ENCODE measurements at regions not wholly inside any gene's neighbourhood (a gene's known extent, or its start where the extent isn't known, plus 50 kb on each side); places are given as distances from the start of the nearest gene placed in this dataset.

DNA sequence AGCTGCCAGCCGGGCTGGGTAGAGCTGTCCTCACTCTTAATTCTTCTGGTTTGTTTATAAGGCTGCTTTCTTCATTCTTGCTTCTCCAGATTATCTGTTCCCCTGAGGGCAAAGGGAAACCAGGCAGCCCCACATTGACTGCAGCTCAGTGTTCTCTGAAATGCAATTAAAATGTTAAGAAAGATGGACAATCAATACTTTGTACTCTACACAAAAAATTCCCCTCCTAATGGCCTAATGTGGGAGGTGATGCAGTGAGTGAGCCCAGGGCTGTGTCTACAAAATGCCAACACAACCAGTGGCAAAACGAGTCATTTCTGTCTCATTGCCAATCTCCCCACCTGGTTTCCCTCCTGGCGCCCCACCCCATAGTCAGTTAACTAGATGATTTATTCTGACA is 541.7 kb upstream of the RAB6C start:
- no peaks in the 10 kb centered on the region for H3K4me1 ChIP-seq (ENCODE audit: control insufficient read depth, extremely low read depth, insufficient read depth, low read length)
- H3K36me3 ChIP-seq (ENCODE audit: control insufficient read depth in 2 of 2, extremely low read depth in 1 of 2, insufficient read depth in 2 of 2, low read length in 2 of 2) = no peaks in the 10 kb centered on the region
- intact Hi-C loops (cut with micrococcal nuclease) = no loop called here
- BruUV-seq (replicated peaks) = no TSS peak
- no peaks in the 10 kb centered on the region for H3K79me2 ChIP-seq (ENCODE audit: control insufficient read depth, insufficient read depth, low read length)
- no peaks in the 10 kb centered on the region for H3K27me3 ChIP-seq (ENCODE audit: control insufficient read depth in 2 of 2, insufficient read depth in 2 of 2, low read length in 2 of 2)
- H3K4me3 ChIP-seq (replicated peaks in 1 of 3; ENCODE audit: insufficient read depth in 1 of 3, low read depth in 1 of 3, low read length in 3 of 3) = no peak overlapping the region
- dilution Hi-C loops (cut with MboI; ENCODE audit: extremely low pct_ligation_motif_present, low sequenced_read_pairs) = no loop called here
- H3K9me3 ChIP-seq (replicated peaks; ENCODE audit: control insufficient read depth, insufficient read depth, low read length) = peaks cover 2% of the 10 kb centered on the region
- DNase-seq (ENCODE audit: low read depth, low spot score) (no peak), FAIRE-seq (no peak)
- no peaks in the 10 kb centered on the region for H4K20me1 ChIP-seq (replicated peaks; ENCODE audit: control insufficient read depth, extremely low read depth, insufficient read depth, low read length)
- no peak for TF ChIP-seq POLR2AphosphoS5 (IDR thresholded peaks at IDR 0.05; ENCODE audit: insufficient read depth, low read depth, low read length)
- TF ChIP-seq, protein P1, sequence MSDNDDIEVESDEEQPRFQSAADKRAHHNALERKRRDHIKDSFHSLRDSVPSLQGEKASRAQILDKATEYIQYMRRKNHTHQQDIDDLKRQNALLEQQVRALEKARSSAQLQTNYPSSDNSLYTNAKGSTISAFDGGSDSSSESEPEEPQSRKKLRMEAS (IDR thresholded peaks at IDR 0.05; ENCODE audit: insufficient read depth, insufficient read length) = no peak
- no peak for TF ChIP-seq EZH2 (IDR thresholded peaks at IDR 0.05; ENCODE audit: borderline replicate concordance, low read depth, low read length, severe bottlenecking)
- no peak for TF ChIP-seq GATA2 (IDR thresholded peaks at IDR 0.05; ENCODE audit: insufficient read depth, insufficient read length, low read depth, low read length)
- TF ChIP-seq, protein P2, sequence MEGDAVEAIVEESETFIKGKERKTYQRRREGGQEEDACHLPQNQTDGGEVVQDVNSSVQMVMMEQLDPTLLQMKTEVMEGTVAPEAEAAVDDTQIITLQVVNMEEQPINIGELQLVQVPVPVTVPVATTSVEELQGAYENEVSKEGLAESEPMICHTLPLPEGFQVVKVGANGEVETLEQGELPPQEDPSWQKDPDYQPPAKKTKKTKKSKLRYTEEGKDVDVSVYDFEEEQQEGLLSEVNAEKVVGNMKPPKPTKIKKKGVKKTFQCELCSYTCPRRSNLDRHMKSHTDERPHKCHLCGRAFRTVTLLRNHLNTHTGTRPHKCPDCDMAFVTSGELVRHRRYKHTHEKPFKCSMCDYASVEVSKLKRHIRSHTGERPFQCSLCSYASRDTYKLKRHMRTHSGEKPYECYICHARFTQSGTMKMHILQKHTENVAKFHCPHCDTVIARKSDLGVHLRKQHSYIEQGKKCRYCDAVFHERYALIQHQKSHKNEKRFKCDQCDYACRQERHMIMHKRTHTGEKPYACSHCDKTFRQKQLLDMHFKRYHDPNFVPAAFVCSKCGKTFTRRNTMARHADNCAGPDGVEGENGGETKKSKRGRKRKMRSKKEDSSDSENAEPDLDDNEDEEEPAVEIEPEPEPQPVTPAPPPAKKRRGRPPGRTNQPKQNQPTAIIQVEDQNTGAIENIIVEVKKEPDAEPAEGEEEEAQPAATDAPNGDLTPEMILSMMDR (IDR thresholded peaks at IDR 0.05; ENCODE audit: extremely low read depth in 1 of 2, insufficient read depth in 1 of 2, low read depth in 1 of 2, low read length in 2 of 2) = no peak
- TF ChIP-seq MYC (IDR thresholded peaks at IDR 0.05; ENCODE audit: low read depth, low read length) = no peak
- TF ChIP-seq JUN (IDR thresholded peaks at IDR 0.05; ENCODE audit: borderline replicate concordance, insufficient read depth, insufficient read length, low read depth) = no peak
- no peak for TF ChIP-seq FOS (IDR thresholded peaks at IDR 0.05; ENCODE audit: borderline replicate concordance, insufficient read depth, low read length)
- no peak for TF ChIP-seq POLR2A (IDR thresholded peaks at IDR 0.05; ENCODE audit: low read depth, low read length)
- H3K4me2 ChIP-seq (ENCODE audit: insufficient read depth, low read length) = no peak overlapping the region
- no peak overlapping the region for H2AFZ ChIP-seq (ENCODE audit: low read depth, low read length)
- H3K9me1 ChIP-seq (replicated peaks; ENCODE audit: control insufficient read depth, extremely low read depth, insufficient read depth, low read length) = no peaks in the 10 kb centered on the region
- H3K9ac ChIP-seq (replicated peaks; ENCODE audit: extremely low read depth, insufficient read depth, low read length) = no peak overlapping the region
- CTCF ChIA-PET = no interaction called here
- POLR2A ChIA-PET = no interaction called here
- no peak overlapping the region for H3K27ac ChIP-seq (ENCODE audit: insufficient read depth, low read depth, low read length)
